ENCODE measurements at regions not wholly inside any gene's neighbourhood (a gene's known extent, or its start where the extent isn't known, plus 50 kb on each side); places are given as distances from the start of the nearest gene placed in this dataset.

DNA sequence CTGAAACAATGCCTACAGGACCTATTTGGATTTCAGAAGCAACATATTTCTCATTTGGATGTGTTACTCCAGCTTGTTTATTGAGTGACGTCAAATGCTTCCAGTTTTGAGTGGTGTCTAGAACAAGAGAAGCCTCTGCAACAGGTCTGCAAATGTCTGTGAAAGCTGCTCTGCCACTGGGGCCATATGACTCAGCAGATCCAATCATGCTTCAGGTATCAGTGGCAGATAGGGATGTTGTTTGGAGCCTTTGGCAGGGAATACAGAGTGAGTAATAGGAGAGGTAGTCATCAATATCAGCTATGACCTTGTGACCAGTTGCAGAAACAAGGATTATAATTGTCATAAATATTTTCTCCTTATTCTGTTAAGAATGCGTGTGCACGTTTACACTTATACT, 141.1 kb upstream of the ZXDA start:
- DNase-seq (ENCODE audit: low read depth) = no peak

DNA sequence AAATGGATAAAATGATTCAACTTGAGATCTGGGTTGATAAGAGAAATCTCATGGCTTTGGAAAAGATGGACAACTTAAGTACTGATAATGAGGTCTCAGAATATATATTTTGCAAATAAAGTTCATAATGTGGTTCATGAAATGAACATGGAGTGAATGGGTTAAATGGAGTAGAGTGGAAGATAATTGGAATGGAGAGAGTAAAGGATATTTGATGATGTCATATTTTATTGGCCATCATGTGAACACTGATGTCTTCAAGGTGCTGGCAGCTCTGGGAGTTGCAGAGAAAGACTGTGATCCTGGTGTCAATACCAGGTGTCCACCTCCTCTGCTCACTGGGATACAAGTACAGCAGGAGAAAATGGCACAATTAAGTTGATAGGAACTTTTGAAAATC, 133.9 kb upstream of the ZXDA start:
- no peak for DNase-seq (ENCODE audit: low read depth)

DNA sequence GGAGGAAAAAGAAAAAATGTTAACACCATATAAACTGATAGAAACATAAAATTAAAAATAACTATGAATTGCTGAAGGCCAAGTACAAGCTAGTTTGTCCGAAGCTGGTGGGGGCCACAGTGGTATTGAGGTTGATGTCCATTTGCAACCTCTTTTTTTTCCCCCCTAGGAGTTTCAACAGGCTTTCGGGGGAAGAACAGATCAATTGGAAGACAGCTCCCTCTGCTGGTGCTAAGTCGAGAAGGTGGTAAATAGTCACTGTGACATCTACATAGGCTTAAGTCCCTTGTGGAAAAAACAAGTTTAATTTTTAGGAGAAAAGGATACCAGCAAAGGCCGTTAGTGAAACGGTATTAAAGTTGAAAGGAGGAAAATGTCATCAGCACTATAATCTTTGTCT, 115.7 kb upstream of the ZXDA start:
- peak; percentile 22 for DNase-seq (ENCODE audit: low read depth)

DNA sequence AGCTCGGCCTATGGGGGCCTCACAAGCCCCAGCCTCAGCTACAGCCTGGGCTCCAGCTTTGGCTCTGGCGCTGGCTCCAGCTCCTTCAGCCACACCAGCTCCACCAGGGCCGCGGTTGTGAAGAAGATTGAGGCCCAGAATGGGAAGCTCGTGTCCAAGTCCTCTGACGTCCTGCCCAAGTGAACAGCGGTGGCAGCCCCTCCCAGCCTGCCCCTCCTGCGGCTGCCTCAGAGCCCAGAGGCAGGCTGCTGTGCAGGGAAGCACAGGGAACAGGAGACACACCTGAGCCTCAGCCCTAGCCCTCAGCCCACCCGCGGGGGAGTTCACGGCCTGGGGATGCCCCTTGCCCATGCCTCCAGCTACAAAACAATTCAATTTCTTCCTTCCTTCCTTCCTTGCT, 75.7 kb upstream of the ZXDA start:
- no peak for DNase-seq (ENCODE audit: low read depth)

DNA sequence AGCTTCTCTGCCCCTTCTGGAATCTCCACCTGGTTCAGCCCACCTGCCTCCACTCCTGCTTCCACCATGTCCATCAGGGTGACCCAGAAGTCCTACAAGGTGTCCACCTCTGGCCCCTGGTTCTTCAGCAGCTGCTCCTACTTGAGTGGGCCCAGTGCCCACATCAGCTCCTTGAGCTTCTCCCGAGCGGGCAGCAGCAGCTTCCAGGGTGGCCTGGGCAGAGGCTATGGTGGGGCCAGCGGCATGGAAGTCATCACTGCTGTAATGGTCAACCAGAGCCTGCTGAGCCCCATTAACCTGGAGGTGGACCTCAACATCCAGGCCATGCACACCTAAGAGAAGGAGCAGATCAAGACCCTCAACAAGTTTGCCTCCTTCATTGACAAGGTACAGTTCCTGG, 74.4 kb upstream of the ZXDA start:
- DNase-seq (ENCODE audit: low read depth) = no peak

DNA sequence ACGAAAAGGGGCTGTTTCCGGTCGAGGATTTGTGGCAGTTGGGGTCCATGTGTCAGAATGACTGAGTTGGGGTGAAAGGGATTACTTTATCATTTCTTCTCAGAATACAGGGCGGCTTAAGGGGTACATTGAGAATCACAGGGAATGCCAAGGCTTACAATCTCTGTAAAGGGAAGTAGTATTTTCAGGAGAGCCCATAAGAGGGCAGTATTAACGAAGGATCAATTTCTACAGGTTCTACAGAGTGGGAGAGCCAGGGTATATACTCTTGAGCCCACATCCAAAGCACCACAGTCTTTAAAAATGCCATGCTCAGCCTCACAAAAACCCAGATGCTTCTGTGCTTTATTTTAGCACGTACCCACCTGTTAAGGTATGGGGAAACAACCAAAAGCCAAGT, 67.7 kb upstream of the ZXDA start:
- no peak for DNase-seq (ENCODE audit: low read depth)

DNA sequence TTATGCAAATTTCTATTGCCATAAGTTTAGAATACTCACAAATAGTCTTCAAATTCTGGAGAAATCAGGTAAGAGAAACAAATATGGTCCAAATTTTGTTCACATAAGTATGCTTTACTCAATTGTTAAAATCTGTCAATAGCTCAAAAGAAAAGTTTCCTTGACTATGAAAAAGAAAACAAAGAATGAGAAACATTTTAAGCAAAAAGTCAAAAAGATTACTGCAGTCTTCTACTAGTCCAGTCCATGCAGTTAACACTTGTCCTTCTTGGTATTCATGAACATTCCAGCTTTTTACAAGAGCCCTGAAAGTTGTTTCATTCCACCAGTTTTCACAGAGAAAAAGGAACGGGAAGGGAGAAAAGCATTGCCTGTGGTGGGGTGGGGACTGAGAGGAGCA, 54.7 kb upstream of the ZXDA start:
- DNase-seq (ENCODE audit: low read depth) = no peak
